ENCODE measurements at regions not wholly inside any gene's neighbourhood (a gene's known extent, or its start where the extent isn't known, plus 50 kb on each side); places are given as distances from the start of the nearest gene placed in this dataset.

DNA sequence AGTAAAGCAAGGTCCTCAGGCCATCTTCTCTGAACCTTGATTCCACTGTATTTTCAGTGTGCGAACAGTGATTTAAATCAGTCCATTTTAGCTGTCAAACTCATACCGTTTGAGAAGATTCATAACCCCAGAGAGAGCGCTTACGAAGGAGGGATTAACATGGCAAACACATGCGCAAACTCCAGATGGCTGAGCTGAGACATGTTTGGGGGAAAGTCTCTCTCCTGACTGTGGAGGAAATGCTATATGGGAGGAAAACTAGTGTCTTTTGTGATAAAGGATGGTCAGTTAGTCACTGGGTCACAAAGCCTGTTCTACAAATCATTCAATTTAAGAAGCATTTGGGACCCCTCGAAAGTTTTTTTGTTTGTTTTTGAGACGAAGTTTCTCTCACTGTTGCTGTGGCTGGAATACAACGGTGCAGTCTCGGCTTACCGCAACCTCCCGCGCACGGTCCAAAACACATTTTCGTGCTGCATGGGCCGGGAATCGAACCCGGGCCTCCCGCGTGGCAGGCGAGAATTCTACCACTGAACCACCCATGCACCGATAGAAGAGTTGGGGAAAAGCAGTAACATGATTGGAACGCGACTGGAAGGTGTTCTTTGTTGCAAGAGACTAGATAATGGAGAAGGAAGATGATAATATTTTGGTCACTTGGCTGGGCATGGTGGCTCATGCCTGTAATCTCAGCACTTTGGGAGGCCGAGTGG is 58.4 kb upstream of the CXADR start:
- Histone ChIP-seq H4K20me1 (ENCODE audit: insufficient read depth, low read length) (no peaks in the 10 kb centered on the region), H3K27me3 (ENCODE audit: insufficient read depth, low read length) (no peaks in the 10 kb centered on the region), H3K4me1 (ENCODE audit: insufficient read depth, low read length) (peaks cover 11% of the 10 kb centered on the region), H3K79me2 (ENCODE audit: insufficient read depth, low read length) (no peaks in the 10 kb centered on the region), H3K4me3 (ENCODE audit: insufficient read depth, low read length) (no peak overlapping the region), H3K9me3 (ENCODE audit: low read depth, low read length) (no peaks in the 10 kb centered on the region), H3K4me2 (ENCODE audit: insufficient read depth, low read length) (peak overlapping the region; percentile 11), H3K27ac (ENCODE audit: low read depth, low read length) (no peak overlapping the region), H3K36me3 (ENCODE audit: insufficient read depth, low read length) (no peaks in the 10 kb centered on the region), H2AFZ (ENCODE audit: low read length) (peak overlapping the region; percentile 8)
- no peak for TF ChIP-seq CTCF (IDR thresholded peaks at IDR 0.05; ENCODE audit: extremely low read depth, low read depth, low read length)
- peak; percentile 82 for DNase-seq (ENCODE audit: insufficient read length, low spot score, missing footprints)

GRCh38 chr21:17455028-17455353 is 57.9 kb upstream of the CXADR start:
- no peak for TF ChIP-seq CTCF (IDR thresholded peaks at IDR 0.05; ENCODE audit: extremely low read depth, low read depth, low read length)
- Histone ChIP-seq H3K36me3 (ENCODE audit: insufficient read depth, low read length) (no peaks in the 10 kb centered on the region), H4K20me1 (ENCODE audit: insufficient read depth, low read length) (no peaks in the 10 kb centered on the region), H3K27me3 (ENCODE audit: insufficient read depth, low read length) (no peaks in the 10 kb centered on the region), H3K4me1 (ENCODE audit: insufficient read depth, low read length) (peaks cover 11% of the 10 kb centered on the region), H3K4me2 (ENCODE audit: insufficient read depth, low read length) (no peak overlapping the region), H3K27ac (ENCODE audit: low read depth, low read length) (no peak overlapping the region), H3K4me3 (ENCODE audit: insufficient read depth, low read length) (no peak overlapping the region), H3K9me3 (ENCODE audit: low read depth, low read length) (no peaks in the 10 kb centered on the region), H3K79me2 (ENCODE audit: insufficient read depth, low read length) (no peaks in the 10 kb centered on the region), H2AFZ (ENCODE audit: low read length) (no peak overlapping the region)
- DNase-seq (ENCODE audit: insufficient read length, low spot score, missing footprints), result no peak

GRCh38 chr21:17455451-17455850 is 57.4 kb upstream of the CXADR start:
- DNase-seq (ENCODE audit: insufficient read length, low spot score, missing footprints), result no peak
- H3K9me3 ChIP-seq (ENCODE audit: low read depth, low read length), result no peaks in the 10 kb centered on the region
- no peaks in the 10 kb centered on the region for H4K20me1 ChIP-seq (ENCODE audit: insufficient read depth, low read length)
- no peak overlapping the region for H3K4me2 ChIP-seq (ENCODE audit: insufficient read depth, low read length)
- H3K27me3 ChIP-seq (ENCODE audit: insufficient read depth, low read length), result no peaks in the 10 kb centered on the region
- H2AFZ ChIP-seq (ENCODE audit: low read length), result no peak overlapping the region
- no peak overlapping the region for H3K27ac ChIP-seq (ENCODE audit: low read depth, low read length)
- no peak for TF ChIP-seq CTCF (IDR thresholded peaks at IDR 0.05; ENCODE audit: extremely low read depth, low read depth, low read length)
- H3K36me3 ChIP-seq (ENCODE audit: insufficient read depth, low read length), result no peaks in the 10 kb centered on the region
- H3K4me1 ChIP-seq (ENCODE audit: insufficient read depth, low read length), result peaks cover 11% of the 10 kb centered on the region
- H3K4me3 ChIP-seq (ENCODE audit: insufficient read depth, low read length), result no peak overlapping the region
- no peaks in the 10 kb centered on the region for H3K79me2 ChIP-seq (ENCODE audit: insufficient read depth, low read length)

DNA sequence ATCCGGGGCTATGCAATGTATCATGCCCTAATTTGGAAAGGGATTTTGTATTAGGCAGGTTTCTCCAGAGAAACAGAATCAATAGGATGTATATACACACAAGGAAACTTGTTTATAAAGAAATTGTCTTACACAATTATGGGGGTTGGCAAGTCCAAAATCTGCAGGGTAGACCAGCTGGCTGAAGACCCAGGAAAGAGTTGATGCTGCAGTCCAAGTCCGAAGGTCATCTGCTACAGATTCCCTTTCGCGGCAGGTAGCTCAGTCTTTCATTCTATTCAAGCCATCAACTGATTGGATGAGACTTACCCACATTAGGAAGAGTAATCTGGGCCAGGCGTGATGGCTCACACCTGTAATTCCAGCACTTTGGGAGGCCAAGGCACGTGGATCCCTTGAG is 54.6 kb upstream of the CXADR start:
- no peaks in the 10 kb centered on the region for H4K20me1 ChIP-seq (ENCODE audit: insufficient read depth, low read length)
- H3K36me3 ChIP-seq (ENCODE audit: insufficient read depth, low read length), result no peaks in the 10 kb centered on the region
- no peak overlapping the region for H2AFZ ChIP-seq (ENCODE audit: low read length)
- H3K27me3 ChIP-seq (ENCODE audit: insufficient read depth, low read length), result no peaks in the 10 kb centered on the region
- DNase-seq (ENCODE audit: insufficient read length, low spot score, missing footprints), result no peak
- no peak for TF ChIP-seq CTCF (IDR thresholded peaks at IDR 0.05; ENCODE audit: extremely low read depth, low read depth, low read length)
- no peaks in the 10 kb centered on the region for H3K79me2 ChIP-seq (ENCODE audit: insufficient read depth, low read length)
- H3K27ac ChIP-seq (ENCODE audit: low read depth, low read length), result no peak overlapping the region
- H3K4me2 ChIP-seq (ENCODE audit: insufficient read depth, low read length), result no peak overlapping the region
- no peaks in the 10 kb centered on the region for H3K9me3 ChIP-seq (ENCODE audit: low read depth, low read length)
- H3K4me1 ChIP-seq (ENCODE audit: insufficient read depth, low read length), result peaks cover 16% of the 10 kb centered on the region
- no peak overlapping the region for H3K4me3 ChIP-seq (ENCODE audit: insufficient read depth, low read length)
